PC-3 (cell line): ENCODE measurements at regions not wholly inside any gene's neighbourhood (a gene's known extent, or its start where the extent isn't known, plus 50 kb on each side); places are given as distances from the start of the nearest gene placed in this dataset.

Source experiments
- ATAC-seq: fragments of 200-7000 bp; cut with Tn5 transposase; 2 replicates; pipeline ENCODE4 v1.9.1; 2020; ENCODE audit warnings: mild to moderate bottlenecking, moderate library complexity
- BruUV-seq: library from RNA; stranded (reverse); fragments of 400-500 nt; replicated peaks from 2 replicates; lab custom pipeline; 2021; lab: Mats Ljungman, UMichigan
- CTCF ChIA-PET: fragments of 300-600 bp; sonication (Branson Sonifier 250); formaldehyde crosslinking; loops from one replicate; lab custom pipeline; 2022; ENCODE audit warnings: antibody characterized with exemption; lab: Charles Lee
- POLR2A ChIA-PET: fragments of 300-600 bp; sonication (Branson Sonifier 250); formaldehyde crosslinking; loops from one replicate; lab custom pipeline; 2022; ENCODE audit warnings: antibody characterized with exemption; ENCODE audit not compliant: unreplicated experiment; lab: Charles Lee
- DNase-seq: peaks from one replicate; pipeline ENCODE4 v3.0.0-alpha.2; 2015
- H2AFZ ChIP-seq: fragments of 300-600 bp; sonication (generic); 2 replicates; pipeline ENCODE4 v1.6.0; 2016; ENCODE audit warnings: antibody characterized with exemption, low read length
- H3F3A ChIP-seq: fragments of 300-600 bp; sonication (generic); one replicate; pipeline ENCODE4 v1.6.0; 2017; ENCODE audit warnings: antibody characterized with exemption, low read length, control low read depth, mild to moderate bottlenecking; ENCODE audit not compliant: unreplicated experiment
- H3K27ac ChIP-seq: fragments of 300-600 bp; sonication (generic); 2 replicates; pipeline ENCODE4 v1.5.1; 2016; ENCODE audit warnings: mild to moderate bottlenecking, low read length
- H3K27me3 ChIP-seq: fragments of 300-600 bp; sonication (generic); 2 replicates; pipeline ENCODE4 v1.6.1; 2016; ENCODE audit warnings: low read length, mixed read lengths
- H3K36me3 ChIP-seq: fragments of 300-600 bp; sonication (generic); 2 replicates; pipeline ENCODE4 v1.6.1; 2016; ENCODE audit warnings: low read depth, mixed run types, low read length, mixed read lengths
- H3K4me1 ChIP-seq: fragments of 300-600 bp; sonication (generic); 2 replicates; pipeline ENCODE4 v1.5.1; 2016; ENCODE audit warnings: low read length; ENCODE audit not compliant: insufficient read depth
- H3K4me2 ChIP-seq: fragments of 300-600 bp; sonication (generic); 2 replicates; pipeline ENCODE4 v1.6.0; 2016; ENCODE audit warnings: low read length
- H3K4me3 ChIP-seq: fragments of 300-600 bp; sonication (generic); 2 replicates; pipeline ENCODE4 v1.5.1; 2016; ENCODE audit warnings: mild to moderate bottlenecking, low read length, mixed read lengths
- H3K79me2 ChIP-seq: fragments of 300-600 bp; sonication (generic); 2 replicates; pipeline ENCODE4 v1.6.1; 2017; ENCODE audit warnings: low read length, mixed read lengths
- H3K9ac ChIP-seq: fragments of 300-600 bp; sonication (generic); 2 replicates; pipeline ENCODE4 v1.6.0; 2016; ENCODE audit warnings: mild to moderate bottlenecking, low read length
- H3K9me2 ChIP-seq: fragments of 300-600 bp; sonication (generic); replicated peaks from 2 replicates; pipeline ENCODE4 v1.6.1; 2016; ENCODE audit warnings: mixed run types, low read length, mixed read lengths
- H3K9me3 ChIP-seq: fragments of 300-600 bp; sonication (generic); 2 replicates; pipeline ENCODE4 v1.6.1; 2016; ENCODE audit warnings: low read length, mixed read lengths
- H4K20me1 ChIP-seq: fragments of 300-600 bp; sonication (generic); 2 replicates; pipeline ENCODE4 v1.6.1; 2016; ENCODE audit warnings: low read length, mixed read lengths
- EZH2 ChIP-seq: fragments of 300-600 bp; sonication (generic); IDR thresholded peaks from one replicate; pipeline ENCODE4 v1.6.1; 2017; ENCODE audit warnings: antibody characterized with exemption, mild to moderate bottlenecking, low read length; ENCODE audit not compliant: unreplicated experiment
- EZH2phosphoT487 ChIP-seq: fragments of 300-600 bp; sonication (generic); IDR thresholded peaks from 2 replicates; pipeline ENCODE4 v1.6.1; 2018; ENCODE audit warnings: mild to moderate bottlenecking, antibody characterized with exemption, low read length, borderline replicate concordance
- intact Hi-C: fragments of 100-400 bp; cut with micrococcal nuclease; formaldehyde crosslinking; loops from 2 replicates; pipeline ENCODE4 v1.9.0; 2023
- TF ChIP-seq, protein P1 (sequence below): fragments of 300-600 bp; sonication (generic); conservative IDR thresholded peaks from 2 replicates; pipeline ENCODE4 v1.5.1; 2017; ENCODE audit warnings: antibody characterized with exemption, low read depth, mild to moderate bottlenecking, low read length

DNA sequence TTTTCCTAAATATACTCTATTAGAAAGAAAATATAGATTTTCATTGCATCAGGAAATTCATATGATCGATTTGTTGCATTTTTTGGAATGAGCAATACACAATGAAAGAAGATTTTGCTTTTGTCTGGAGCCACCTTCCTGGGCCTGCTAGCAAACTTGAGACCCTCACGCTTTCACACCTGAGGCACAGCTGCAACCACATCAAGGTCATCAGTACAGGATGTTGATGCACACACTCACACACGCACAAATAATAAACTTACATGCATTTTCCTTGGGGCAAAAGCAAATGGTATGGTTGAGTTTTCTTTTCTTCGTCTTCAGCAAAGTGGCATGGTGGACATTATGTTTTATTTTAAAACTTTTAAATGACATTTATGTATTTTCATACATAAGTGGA is 64.8 kb upstream of the SATB1 start:
- no peaks in the 10 kb centered on the region for H3K9me2 ChIP-seq

GRCh38 chr3:18483226-18483625 is 58.1 kb upstream of the SATB1 start:
- Histone ChIP-seq H3K9me2 (no peaks in the 10 kb centered on the region), H3F3A (no peaks in the 10 kb centered on the region), H3K9ac (no peak overlapping the region), H3K36me3 (no peaks in the 10 kb centered on the region), H3K4me1 (no peaks in the 10 kb centered on the region), H3K9me3 (no peaks in the 10 kb centered on the region), H3K4me2 (no peak overlapping the region), H3K4me3 (no peak overlapping the region), H3K27me3 (0 out of 2 replicates have a peak, but pooled peaks cover 6% of the 10 kb centered on the region), H3K27ac (no peak overlapping the region), H3K79me2 (no peaks in the 10 kb centered on the region), H4K20me1 (no peaks in the 10 kb centered on the region), H2AFZ (no peak overlapping the region)
- POLR2A ChIA-PET: no interaction called here
- TF ChIP-seq EZH2: no peak
- no peak for TF ChIP-seq EZH2phosphoT487
- TF ChIP-seq, protein P1, sequence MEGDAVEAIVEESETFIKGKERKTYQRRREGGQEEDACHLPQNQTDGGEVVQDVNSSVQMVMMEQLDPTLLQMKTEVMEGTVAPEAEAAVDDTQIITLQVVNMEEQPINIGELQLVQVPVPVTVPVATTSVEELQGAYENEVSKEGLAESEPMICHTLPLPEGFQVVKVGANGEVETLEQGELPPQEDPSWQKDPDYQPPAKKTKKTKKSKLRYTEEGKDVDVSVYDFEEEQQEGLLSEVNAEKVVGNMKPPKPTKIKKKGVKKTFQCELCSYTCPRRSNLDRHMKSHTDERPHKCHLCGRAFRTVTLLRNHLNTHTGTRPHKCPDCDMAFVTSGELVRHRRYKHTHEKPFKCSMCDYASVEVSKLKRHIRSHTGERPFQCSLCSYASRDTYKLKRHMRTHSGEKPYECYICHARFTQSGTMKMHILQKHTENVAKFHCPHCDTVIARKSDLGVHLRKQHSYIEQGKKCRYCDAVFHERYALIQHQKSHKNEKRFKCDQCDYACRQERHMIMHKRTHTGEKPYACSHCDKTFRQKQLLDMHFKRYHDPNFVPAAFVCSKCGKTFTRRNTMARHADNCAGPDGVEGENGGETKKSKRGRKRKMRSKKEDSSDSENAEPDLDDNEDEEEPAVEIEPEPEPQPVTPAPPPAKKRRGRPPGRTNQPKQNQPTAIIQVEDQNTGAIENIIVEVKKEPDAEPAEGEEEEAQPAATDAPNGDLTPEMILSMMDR: no peak
- DNase-seq (no peak), ATAC-seq (no peak)
- intact Hi-C loops: no loop called here
- CTCF ChIA-PET: no interaction called here
- no TSS peak for BruUV-seq

More for the DNA sequence above, 64.8 kb upstream of the SATB1 start:
- H3K27me3 ChIP-seq: no peaks in the 10 kb centered on the region
- H3F3A ChIP-seq: no peaks in the 10 kb centered on the region
- no peaks in the 10 kb centered on the region for H3K9me3 ChIP-seq
- H3K4me1 ChIP-seq: no peaks in the 10 kb centered on the region
- no peak overlapping the region for H3K27ac ChIP-seq
- intact Hi-C loops: no loop called here
- no TSS peak for BruUV-seq
- CTCF ChIA-PET: no interaction called here
- no peak overlapping the region for H3K9ac ChIP-seq
- TF ChIP-seq, protein P1: no peak
- no peak for TF ChIP-seq EZH2phosphoT487
- no peak for TF ChIP-seq EZH2
- DNase-seq (no peak), ATAC-seq (no peak)
- H3K4me2 ChIP-seq: no peak overlapping the region
- H3K36me3 ChIP-seq: no peaks in the 10 kb centered on the region
- no peaks in the 10 kb centered on the region for H4K20me1 ChIP-seq
- POLR2A ChIA-PET: no interaction called here
- no peak overlapping the region for H3K4me3 ChIP-seq
- H3K79me2 ChIP-seq: no peaks in the 10 kb centered on the region
- no peak overlapping the region for H2AFZ ChIP-seq

DNA sequence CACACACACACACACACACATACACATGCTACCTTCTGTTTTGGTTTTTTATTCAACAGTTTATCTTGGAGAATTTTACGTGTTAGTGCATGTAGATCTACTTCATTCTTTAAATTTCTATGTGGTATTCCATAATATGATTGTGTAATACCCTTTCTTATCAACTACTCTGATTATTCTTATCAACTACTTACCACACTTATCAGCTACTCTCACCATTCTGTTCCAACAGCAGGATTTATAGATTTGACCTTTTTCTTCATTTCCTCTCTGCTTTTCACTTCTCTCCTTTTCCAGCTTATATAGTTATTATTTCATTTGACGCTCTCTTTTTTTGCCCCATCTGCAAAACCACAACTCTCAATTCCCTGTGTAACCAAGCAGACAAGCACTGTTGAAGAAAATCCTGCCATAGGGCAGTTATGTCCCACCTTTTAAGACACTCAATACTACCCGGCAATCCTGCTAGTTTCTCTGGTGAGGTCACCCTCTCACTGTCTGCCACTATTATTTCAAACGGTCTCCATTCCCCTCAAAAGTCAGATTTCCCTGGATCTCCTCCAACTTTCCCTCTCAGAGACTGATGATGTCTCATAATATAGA is 56.9 kb upstream of the SATB1 start:
- H3K27ac ChIP-seq: no peak overlapping the region
- no peaks in the 10 kb centered on the region for H3K79me2 ChIP-seq
- no peaks in the 10 kb centered on the region for H3K9me3 ChIP-seq
- no TSS peak for BruUV-seq
- no peak overlapping the region for H3K9ac ChIP-seq
- ChIA-PET POLR2A (no interaction called here), CTCF (no interaction called here)
- ATAC-seq (no peak), DNase-seq (no peak)
- no peaks in the 10 kb centered on the region for H3K36me3 ChIP-seq
- 0 out of 2 replicates have a peak, but pooled peaks cover 6% of the 10 kb centered on the region for H3K27me3 ChIP-seq
- H3F3A ChIP-seq: no peaks in the 10 kb centered on the region
- H2AFZ ChIP-seq: no peak overlapping the region
- H3K9me2 ChIP-seq: no peaks in the 10 kb centered on the region
- no peaks in the 10 kb centered on the region for H3K4me1 ChIP-seq
- H4K20me1 ChIP-seq: no peaks in the 10 kb centered on the region
- no peak overlapping the region for H3K4me3 ChIP-seq
- H3K4me2 ChIP-seq: no peak overlapping the region
- intact Hi-C loops: no loop called here
- TF ChIP-seq, protein P1: no peak
- TF ChIP-seq EZH2: no peak
- no peak for TF ChIP-seq EZH2phosphoT487
